H9 (cell line): ENCODE measurements at regions not wholly inside any gene's neighbourhood (a gene's known extent, or its start where the extent isn't known, plus 50 kb on each side); places are given as distances from the start of the nearest gene placed in this dataset.

ENCODE experiments used
- DNase-seq: peaks from one replicate; pipeline ENCODE4 v3.0.0-alpha.2; 2017
- H2AFZ ChIP-seq: one replicate; pipeline ENCODE4 v1.6.1; 2013; ENCODE audit warnings: mild to moderate bottlenecking, low read length, control low read depth, moderate library complexity
- H2AK5ac ChIP-seq: 2 replicates; pipeline ENCODE4 v1.6.1; 2013; ENCODE audit warnings: low read length, control low read depth, mixed read lengths; ENCODE audit not compliant: insufficient read length
- H2BK120ac ChIP-seq: one replicate; pipeline ENCODE4 v1.6.1; 2013; ENCODE audit warnings: low read depth, mild to moderate bottlenecking, low read length, control low read depth, inconsistent platforms; ENCODE audit not compliant: poor library complexity, severe bottlenecking
- H2BK12ac ChIP-seq: 2 replicates; pipeline ENCODE4 v1.6.1; 2013; ENCODE audit warnings: low read length, control low read depth, mixed read lengths, low read depth; ENCODE audit not compliant: insufficient read length
- H2BK15ac ChIP-seq: 2 replicates; pipeline ENCODE4 v1.6.1; 2013; ENCODE audit warnings: low read depth, low read length, control low read depth
- H2BK20ac ChIP-seq: one replicate; pipeline ENCODE4 v1.6.1; 2013; ENCODE audit warnings: low read depth, mild to moderate bottlenecking, low read length, control low read depth, inconsistent platforms; ENCODE audit not compliant: poor library complexity, severe bottlenecking
- H2BK5ac ChIP-seq: 2 replicates; pipeline ENCODE4 v1.6.1; 2013; ENCODE audit warnings: low read length, control low read depth, mixed read lengths; ENCODE audit not compliant: insufficient read length
- H3K14ac ChIP-seq: 2 replicates; pipeline ENCODE4 v1.6.1; 2013; ENCODE audit warnings: low read length, control low read depth; ENCODE audit not compliant: insufficient read depth
- H3K18ac ChIP-seq: 2 replicates; pipeline ENCODE4 v1.6.1; 2013; ENCODE audit warnings: low read depth, mild to moderate bottlenecking, mixed read lengths, low read length, control low read depth; ENCODE audit not compliant: insufficient read length
- H3K23ac ChIP-seq: 2 replicates; pipeline ENCODE4 v1.6.1; 2013; ENCODE audit warnings: low read length, control low read depth, mixed read lengths, low read depth; ENCODE audit not compliant: insufficient read length
- H3K23me2 ChIP-seq: 2 replicates; pipeline ENCODE4 v1.6.1; 2013; ENCODE audit warnings: low read depth, mild to moderate bottlenecking, mixed read lengths, low read length, control low read depth; ENCODE audit not compliant: insufficient read length, poor library complexity, severe bottlenecking
- H3K27ac ChIP-seq: 2 replicates; pipeline ENCODE4 v1.5.1; 2013; ENCODE audit warnings: low read length, control low read depth, mixed read lengths, low read depth; ENCODE audit not compliant: insufficient read length
- H3K27me3 ChIP-seq: 2 replicates; pipeline ENCODE4 v1.6.1; 2013; ENCODE audit warnings: low read length, control low read depth, inconsistent platforms; ENCODE audit not compliant: insufficient read depth
- H3K4ac ChIP-seq: 2 replicates; pipeline ENCODE4 v1.6.1; 2013; ENCODE audit warnings: low read depth, mild to moderate bottlenecking, control low read depth, inconsistent platforms, low read length, moderate library complexity
- H3K4me1 ChIP-seq: 2 replicates; pipeline ENCODE4 v1.6.1; 2013; ENCODE audit warnings: low read length, control low read depth, inconsistent platforms; ENCODE audit not compliant: insufficient read depth
- H3K4me2 ChIP-seq: 2 replicates; pipeline ENCODE4 v1.6.1; 2013; ENCODE audit warnings: low read length, control low read depth, mixed read lengths; ENCODE audit not compliant: insufficient read length, insufficient read depth
- H3K56ac ChIP-seq: 2 replicates; pipeline ENCODE4 v1.6.1; 2013; ENCODE audit warnings: low read depth, mild to moderate bottlenecking, mixed read lengths, low read length, control low read depth; ENCODE audit not compliant: insufficient read length
- H3K79me1 ChIP-seq: 2 replicates; pipeline ENCODE4 v1.6.1; 2013; ENCODE audit warnings: low read depth, mild to moderate bottlenecking, moderate library complexity, low read length, control low read depth, inconsistent platforms; ENCODE audit not compliant: insufficient read depth, poor library complexity, severe bottlenecking
- H3K79me2 ChIP-seq: 2 replicates; pipeline ENCODE4 v1.6.1; 2013; ENCODE audit warnings: low read length, control low read depth, inconsistent platforms; ENCODE audit not compliant: insufficient read depth
- H3K9ac ChIP-seq: 2 replicates; pipeline ENCODE4 v1.6.1; 2013; ENCODE audit warnings: low read length, control low read depth, mixed read lengths; ENCODE audit not compliant: insufficient read length; ENCODE audit errors: extremely low read depth
- H3K9me3 ChIP-seq: one replicate; pipeline ENCODE4 v1.6.1; 2013; ENCODE audit warnings: low read depth, low read length, inconsistent platforms; ENCODE audit not compliant: control insufficient read depth
- H3T11ph ChIP-seq: one replicate; pipeline ENCODE4 v1.6.1; 2013; ENCODE audit warnings: mild to moderate bottlenecking, low read length, control low read depth, inconsistent platforms
- H4K20me1 ChIP-seq: one replicate; pipeline ENCODE4 v1.6.1; 2013; ENCODE audit not compliant: control insufficient read depth, insufficient read length, insufficient read depth
- H4K5ac ChIP-seq: 2 replicates; pipeline ENCODE4 v1.6.1; 2013; ENCODE audit warnings: low read depth, mild to moderate bottlenecking, mixed read lengths, low read length, control low read depth; ENCODE audit not compliant: insufficient read length
- H4K8ac ChIP-seq: replicated peaks from 2 replicates; pipeline ENCODE4 v1.6.1; 2013; ENCODE audit warnings: low read length, control low read depth, mixed read lengths, low read depth; ENCODE audit not compliant: insufficient read length
- H4K91ac ChIP-seq: 2 replicates; pipeline ENCODE4 v1.6.1; 2013; ENCODE audit warnings: low read depth, mild to moderate bottlenecking, moderate library complexity, mixed read lengths, low read length, control low read depth; ENCODE audit not compliant: insufficient read length
- H3K27ac Mint-ChIP-seq, 3 experiments: 2 replicates in 2 of 3; 3 replicates in 1 of 3; pipeline ENCODE4 v1.8.0; 2020 to 2021; ENCODE audit warnings: mixed read lengths in 3 of 3, mild to moderate bottlenecking in 1 of 3, moderate library complexity in 1 of 3
- H3K27me3 Mint-ChIP-seq: 2 replicates; pipeline ENCODE4 v1.8.0; 2021; ENCODE audit warnings: low read depth, mild to moderate bottlenecking, moderate library complexity, mixed read lengths
- H3K36me3 Mint-ChIP-seq, 3 experiments: 2 replicates in 2 of 3; 3 replicates in 1 of 3; pipeline ENCODE4 v1.8.0; 2020 to 2021; ENCODE audit warnings: low read depth in 3 of 3, mixed read lengths in 3 of 3; ENCODE audit not compliant: insufficient read depth in 1 of 3
- H3K4me1 Mint-ChIP-seq, 2 experiments: 2 replicates each; pipeline ENCODE4 v1.8.0; 2020; ENCODE audit warnings: mixed read lengths in 2 of 2
- H3K4me3 Mint-ChIP-seq, 2 experiments: 2 replicates in 1 of 2; 3 replicates in 1 of 2; pipeline ENCODE4 v1.8.0; 2020 to 2021; ENCODE audit warnings: mild to moderate bottlenecking in 2 of 2, mixed read lengths in 2 of 2, moderate library complexity in 1 of 2
- H3K9me3 Mint-ChIP-seq, 2 experiments: 2 replicates in 1 of 2; 3 replicates in 1 of 2; pipeline ENCODE4 v1.8.0; 2020; ENCODE audit warnings: mild to moderate bottlenecking in 2 of 2, mixed read lengths in 2 of 2, moderate library complexity in 1 of 2
- whole genome bisulfite sequencing: extraction: QIAGEN DNeasy Blood & Tissue Kit; methylation state at CpG from one replicate; pipeline ENCODE4 v1.1.7; 2013; ENCODE audit warnings: missing lambda C conversion rate, low lambda C conversion rate, mixed read lengths; ENCODE audit not compliant: insufficient read length; ENCODE audit errors: extremely low coverage; 5-methylcytosine and 5-hydroxymethylcytosine counted together
- TF ChIP-seq, protein P1 (sequence below): fragments of 200-600 bp; sonication (generic); conservative IDR thresholded peaks from 3 replicates; pipeline ENCODE4 v1.8.0; 2021; ENCODE audit warnings: antibody characterized with exemption, mild to moderate bottlenecking

DNA sequence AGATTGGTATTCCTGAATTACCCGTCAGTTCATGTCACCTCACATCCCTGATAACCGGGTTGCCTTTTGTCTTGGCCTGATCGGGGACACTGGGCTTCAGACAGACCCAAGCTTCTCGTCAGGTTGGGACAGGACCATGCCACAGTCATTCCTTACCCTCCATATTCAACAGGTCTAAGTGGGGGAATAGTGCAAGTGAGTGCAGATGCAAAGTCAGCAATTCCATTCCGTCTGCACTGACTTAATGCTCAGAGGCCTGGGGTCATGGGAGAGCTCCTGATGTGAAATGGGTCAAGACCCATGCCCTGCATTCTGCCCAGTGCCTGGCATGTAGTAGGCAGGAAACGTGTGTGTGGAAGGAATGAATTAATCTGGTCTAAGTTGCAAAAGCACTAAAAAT is 95.4 kb upstream of the PITRM1 start:
- H3K4me1 Mint-ChIP-seq: peaks cover 49% of the 10 kb centered on the region in 2 experiments

More for the DNA sequence above, 95.4 kb upstream of the PITRM1 start:
- Histone ChIP-seq H2BK15ac (no peak overlapping the region), H3K27ac (no peak overlapping the region), H4K20me1 (no peaks in the 10 kb centered on the region), H3K4me1 (peaks cover 6% of the 10 kb centered on the region; the same call in 1 of the 2 replicates), H3K9ac (no peak overlapping the region), H2AFZ (no peak overlapping the region), H3K27me3 (no peaks in the 10 kb centered on the region), H2AK5ac (no peak overlapping the region), H3K18ac (no peak overlapping the region), H4K91ac (no peak overlapping the region), H3K23me2 (no peaks in the 10 kb centered on the region), H3K4me2 (no peak overlapping the region), H3K23ac (no peak overlapping the region), H3K9me3 (no peaks in the 10 kb centered on the region), H3T11ph (no peak overlapping the region), H3K79me1 (no peaks in the 10 kb centered on the region), H2BK20ac (no peak overlapping the region), H3K14ac (no peak overlapping the region), H3K56ac (no peak overlapping the region), H4K8ac (no peak overlapping the region), H2BK12ac (no peak overlapping the region), H2BK5ac (no peak overlapping the region), H4K5ac (no peak overlapping the region), H2BK120ac (no peak overlapping the region), H3K79me2 (no peaks in the 10 kb centered on the region), H3K4ac (no peak overlapping the region)
- Mint-ChIP-seq H3K27ac (no peak overlapping the region), H3K9me3 (no peaks in the 10 kb centered on the region), H3K27me3 (peaks cover 12% of the 10 kb centered on the region), H3K36me3 (no peaks in the 10 kb centered on the region), H3K4me3 (no peak overlapping the region)
- TF ChIP-seq, protein P1, sequence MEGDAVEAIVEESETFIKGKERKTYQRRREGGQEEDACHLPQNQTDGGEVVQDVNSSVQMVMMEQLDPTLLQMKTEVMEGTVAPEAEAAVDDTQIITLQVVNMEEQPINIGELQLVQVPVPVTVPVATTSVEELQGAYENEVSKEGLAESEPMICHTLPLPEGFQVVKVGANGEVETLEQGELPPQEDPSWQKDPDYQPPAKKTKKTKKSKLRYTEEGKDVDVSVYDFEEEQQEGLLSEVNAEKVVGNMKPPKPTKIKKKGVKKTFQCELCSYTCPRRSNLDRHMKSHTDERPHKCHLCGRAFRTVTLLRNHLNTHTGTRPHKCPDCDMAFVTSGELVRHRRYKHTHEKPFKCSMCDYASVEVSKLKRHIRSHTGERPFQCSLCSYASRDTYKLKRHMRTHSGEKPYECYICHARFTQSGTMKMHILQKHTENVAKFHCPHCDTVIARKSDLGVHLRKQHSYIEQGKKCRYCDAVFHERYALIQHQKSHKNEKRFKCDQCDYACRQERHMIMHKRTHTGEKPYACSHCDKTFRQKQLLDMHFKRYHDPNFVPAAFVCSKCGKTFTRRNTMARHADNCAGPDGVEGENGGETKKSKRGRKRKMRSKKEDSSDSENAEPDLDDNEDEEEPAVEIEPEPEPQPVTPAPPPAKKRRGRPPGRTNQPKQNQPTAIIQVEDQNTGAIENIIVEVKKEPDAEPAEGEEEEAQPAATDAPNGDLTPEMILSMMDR: no peak
- DNase-seq: no peak
- no CpG with 5 or more reads among the region's 6 CpGs for WGBS
